HUES64 (cell line): ENCODE measurements at regions not wholly inside any gene's neighbourhood (a gene's known extent, or its start where the extent isn't known, plus 50 kb on each side); places are given as distances from the start of the nearest gene placed in this dataset.
"Not testable (repeated sequence)": the region's sequence is repeated elsewhere in the genome, so short reads cannot be mapped to it uniquely, and the experiment has no call there.

ENCODE experiments used
- H3K27ac ChIP-seq: 2 replicates; pipeline ENCODE4 v1.7.0; 2013; ENCODE audit warnings: low read depth, low read length, inconsistent platforms
- H3K27me3 ChIP-seq: 2 replicates; pipeline ENCODE4 v1.6.1; 2013; ENCODE audit warnings: mild to moderate bottlenecking, low read length; ENCODE audit not compliant: insufficient read depth
- H3K36me3 ChIP-seq: 2 replicates; pipeline ENCODE4 v1.6.1; 2013; ENCODE audit warnings: mild to moderate bottlenecking, low read length; ENCODE audit not compliant: insufficient read depth
- H3K4me1 ChIP-seq: 2 replicates; pipeline ENCODE4 v1.6.1; 2013; ENCODE audit warnings: mild to moderate bottlenecking, low read length, moderate library complexity; ENCODE audit not compliant: insufficient read depth
- H3K4me3 ChIP-seq: 2 replicates; pipeline ENCODE4 v1.5.1; 2013; ENCODE audit warnings: mild to moderate bottlenecking, low read length, moderate library complexity
- H3K9ac ChIP-seq: 2 replicates; pipeline ENCODE4 v1.6.1; 2013; ENCODE audit warnings: mild to moderate bottlenecking, low read depth, low read length
- H3K9me3 ChIP-seq: 2 replicates; pipeline ENCODE4 v1.6.1; 2013; ENCODE audit warnings: low read depth, low read length; ENCODE audit not compliant: insufficient read depth
- WGBS: fragments of 150-250, 120-280 bp; methylation state at CpG from one replicate; pipeline ENCODE4 v1.1.7; 2013; ENCODE audit warnings: missing lambda C conversion rate; 5-methylcytosine and 5-hydroxymethylcytosine counted together

GRCh38 chr14:97976861-97977260, 1179.7 kb downstream of the VRK1 start:
- no peak overlapping the region for H3K9ac ChIP-seq
- 94% methylated on average over 6 of the region's 6 CpGs for WGBS
- no peak overlapping the region for H3K27ac ChIP-seq
- H3K9me3 ChIP-seq: no peaks in the 10 kb centered on the region
- H3K27me3 ChIP-seq: peaks cover 7% of the 10 kb centered on the region; the same call in 1 of the 2 replicates
- H3K36me3 ChIP-seq: no peaks in the 10 kb centered on the region
- H3K4me1 ChIP-seq: 0 out of 2 replicates have a peak, but pooled peaks cover 5% of the 10 kb centered on the region
- no peak overlapping the region for H3K4me3 ChIP-seq

- Histone ChIP-seq H3K27me3 (peaks cover 7% of the 10 kb centered on the region; the same call in 1 of the 2 replicates), H3K27ac (no peak overlapping the region), H3K4me1 (0 out of 2 replicates have a peak, but pooled peaks cover 5% of the 10 kb centered on the region), H3K9ac (no peak overlapping the region), H3K36me3 (no peaks in the 10 kb centered on the region), H3K9me3 (no peaks in the 10 kb centered on the region), H3K4me3 (no peak overlapping the region)
- 92% methylated on average over 17 of the region's 17 CpGs for WGBS
Observed at GRCh38 chr14:97977651-97978261, 1180.6 kb downstream of the VRK1 start.

- Histone ChIP-seq H3K9me3 (no peaks in the 10 kb centered on the region), H3K27ac (no peak overlapping the region), H3K4me3 (peak overlapping the region; percentile 52), H3K9ac (no peak overlapping the region), H3K4me1 (0 out of 2 replicates have a peak, but pooled peaks cover 5% of the 10 kb centered on the region), H3K27me3 (peaks cover 7% of the 10 kb centered on the region; the same call in 1 of the 2 replicates), H3K36me3 (no peaks in the 10 kb centered on the region)
- 7% methylated on average over 9 of the region's 9 CpGs for whole genome bisulfite sequencing
Observed at GRCh38 chr14:97978341-97978740, 1181.2 kb downstream of the VRK1 start.

- no peak overlapping the region for H3K9ac ChIP-seq
- WGBS: 90% methylated on average over 3 of the region's 4 CpGs
- no peaks in the 10 kb centered on the region for H3K9me3 ChIP-seq
- no peaks in the 10 kb centered on the region for H3K36me3 ChIP-seq
- no peak overlapping the region for H3K27ac ChIP-seq
- H3K4me1 ChIP-seq: no peaks in the 10 kb centered on the region
- no peak overlapping the region for H3K4me3 ChIP-seq
- H3K27me3 ChIP-seq: no peaks in the 10 kb centered on the region
Observed at GRCh38 chr14:97993508-97994019, 1196.4 kb downstream of the VRK1 start.

GRCh38 chr14:97994020-97994531, 1196.9 kb downstream of the VRK1 start:
- H3K9me3 ChIP-seq: no peaks in the 10 kb centered on the region
- no peaks in the 10 kb centered on the region for H3K27me3 ChIP-seq
- no peaks in the 10 kb centered on the region for H3K36me3 ChIP-seq
- H3K27ac ChIP-seq: no peak overlapping the region
- H3K9ac ChIP-seq: no peak overlapping the region
- H3K4me3 ChIP-seq: no peak overlapping the region
- WGBS: 100% methylated on average over 3 of the region's 5 CpGs
- no peaks in the 10 kb centered on the region for H3K4me1 ChIP-seq

- Histone ChIP-seq H3K9me3 (no peaks in the 10 kb centered on the region), H3K36me3 (no peaks in the 10 kb centered on the region), H3K27ac (no peak overlapping the region), H3K4me1 (no peaks in the 10 kb centered on the region), H3K27me3 (no peaks in the 10 kb centered on the region), H3K4me3 (no peak overlapping the region), H3K9ac (no peak overlapping the region)
- WGBS: 95% methylated on average over 2 of the region's 2 CpGs
Observed at GRCh38 chr14:97995038-97995437, 1197.9 kb downstream of the VRK1 start.

GRCh38 chr14:97995531-97995930, 1198.3 kb downstream of the VRK1 start:
- no peaks in the 10 kb centered on the region for H3K36me3 ChIP-seq
- 88% methylated on average over 2 of the region's 2 CpGs for WGBS
- H3K27me3 ChIP-seq: no peaks in the 10 kb centered on the region
- H3K4me3 ChIP-seq: no peak overlapping the region
- no peaks in the 10 kb centered on the region for H3K9me3 ChIP-seq
- H3K27ac ChIP-seq: no peak overlapping the region
- no peak overlapping the region for H3K9ac ChIP-seq
- H3K4me1 ChIP-seq: no peaks in the 10 kb centered on the region

GRCh38 chr14:98006008-98006407, 1208.8 kb downstream of the VRK1 start:
- no peak overlapping the region for H3K4me3 ChIP-seq
- H3K36me3 ChIP-seq: no peaks in the 10 kb centered on the region
- H3K27me3 ChIP-seq: no peaks in the 10 kb centered on the region
- no peaks in the 10 kb centered on the region for H3K9me3 ChIP-seq
- H3K27ac ChIP-seq: no peak overlapping the region
- no peak overlapping the region for H3K9ac ChIP-seq
- H3K4me1 ChIP-seq: no peaks in the 10 kb centered on the region; the same call in 1 of the 2 replicates
- WGBS: 99% methylated on average over 7 of the region's 7 CpGs

- H3K27me3 ChIP-seq: no peaks in the 10 kb centered on the region
- no peaks in the 10 kb centered on the region for H3K9me3 ChIP-seq
- 94% methylated on average over 3 of the region's 4 CpGs for WGBS
- H3K27ac ChIP-seq: no peak overlapping the region
- H3K9ac ChIP-seq: no peak overlapping the region
- H3K36me3 ChIP-seq: no peaks in the 10 kb centered on the region
- H3K4me3 ChIP-seq: no peak overlapping the region
- H3K4me1 ChIP-seq: no peaks in the 10 kb centered on the region; the same call in 1 of the 2 replicates
Observed at GRCh38 chr14:98008381-98009113, 1211.4 kb downstream of the VRK1 start.

- H3K4me3 ChIP-seq, H3K9me3 ChIP-seq, H3K36me3 ChIP-seq, H3K9ac ChIP-seq, H3K27me3 ChIP-seq, H3K4me1 ChIP-seq, H3K27ac ChIP-seq: not testable (repeated sequence)
- 92% methylated on average over 2 of the region's 3 CpGs for WGBS
Observed at GRCh38 chr14:98009177-98009576, 1212.0 kb downstream of the VRK1 start.

- Histone ChIP-seq H3K27ac (no peak overlapping the region), H3K9ac (no peak overlapping the region), H3K4me3 (no peak overlapping the region), H3K4me1 (no peaks in the 10 kb centered on the region; the same call in 1 of the 2 replicates), H3K9me3 (no peaks in the 10 kb centered on the region), H3K36me3 (no peaks in the 10 kb centered on the region), H3K27me3 (no peaks in the 10 kb centered on the region)
- 100% methylated on average over 2 of the region's 2 CpGs for WGBS
Observed at GRCh38 chr14:98010784-98011183, 1213.6 kb downstream of the VRK1 start.
